GM19043 (cell line): ENCODE measurements at regions not wholly inside any gene's neighbourhood (a gene's known extent, or its start where the extent isn't known, plus 50 kb on each side); places are given as distances from the start of the nearest gene placed in this dataset.

ENCODE experiments used
- ATAC-seq: cut with Tn5 transposase; IDR thresholded peaks from one replicate; pipeline ENCODE4 v1.9.1; 2021; ENCODE audit warnings: low read depth; ENCODE audit not compliant: unreplicated experiment

GRCh38 chr14:86613786-86614185, 1083.8 kb downstream of the FLRT2 start:
- no peak for ATAC-seq

- no peak for ATAC-seq
These were observed 1083.2 kb downstream of the FLRT2 start for GRCh38 chr14:86613126-86613525.

- no peak for ATAC-seq
These were observed 1074.6 kb downstream of the FLRT2 start for GRCh38 chr14:86604561-86604960.

- no peak for ATAC-seq
These were observed 1072.3 kb downstream of the FLRT2 start for GRCh38 chr14:86602263-86602662.

GRCh38 chr14:86601813-86602212, 1071.9 kb downstream of the FLRT2 start:
- ATAC-seq = no peak

- no peak for ATAC-seq
These were observed 1067.3 kb downstream of the FLRT2 start for GRCh38 chr14:86597279-86597678.

GRCh38 chr14:86596024-86596423, 1066.1 kb downstream of the FLRT2 start:
- ATAC-seq = no peak

GRCh38 chr14:86575141-86575540, 1045.2 kb downstream of the FLRT2 start:
- ATAC-seq = no peak

- ATAC-seq = no peak
These were observed 1044.8 kb downstream of the FLRT2 start for GRCh38 chr14:86574778-86575129.

- no peak for ATAC-seq
These were observed 1044.3 kb downstream of the FLRT2 start for GRCh38 chr14:86574051-86574777.

GRCh38 chr14:86570371-86570770, 1040.4 kb downstream of the FLRT2 start:
- ATAC-seq = no peak

- no peak for ATAC-seq
These were observed 1013.6 kb downstream of the FLRT2 start for GRCh38 chr14:86543521-86543920.

- ATAC-seq = no peak
These were observed 1012.0 kb downstream of the FLRT2 start for GRCh38 chr14:86541972-86542371.

GRCh38 chr14:86540636-86541247, 1010.8 kb downstream of the FLRT2 start:
- no peak for ATAC-seq

GRCh38 chr14:86539361-86540070, 1009.6 kb downstream of the FLRT2 start:
- no peak for ATAC-seq

- ATAC-seq = no peak
These were observed 1003.9 kb downstream of the FLRT2 start for GRCh38 chr14:86533834-86534233.

- no peak for ATAC-seq
These were observed 1002.3 kb downstream of the FLRT2 start for GRCh38 chr14:86532219-86532618.

GRCh38 chr14:86530457-86530856, 1000.5 kb downstream of the FLRT2 start:
- ATAC-seq = no peak

GRCh38 chr14:86527312-86527711, 997.4 kb downstream of the FLRT2 start:
- no peak for ATAC-seq

- no peak for ATAC-seq
These were observed 995.7 kb downstream of the FLRT2 start for GRCh38 chr14:86525673-86526072.

- no peak for ATAC-seq
These were observed 991.9 kb downstream of the FLRT2 start for GRCh38 chr14:86521843-86522242.
